ENCODE measurements at regions not wholly inside any gene's neighbourhood (a gene's known extent, or its start where the extent isn't known, plus 50 kb on each side); places are given as distances from the start of the nearest gene placed in this dataset.

DNA sequence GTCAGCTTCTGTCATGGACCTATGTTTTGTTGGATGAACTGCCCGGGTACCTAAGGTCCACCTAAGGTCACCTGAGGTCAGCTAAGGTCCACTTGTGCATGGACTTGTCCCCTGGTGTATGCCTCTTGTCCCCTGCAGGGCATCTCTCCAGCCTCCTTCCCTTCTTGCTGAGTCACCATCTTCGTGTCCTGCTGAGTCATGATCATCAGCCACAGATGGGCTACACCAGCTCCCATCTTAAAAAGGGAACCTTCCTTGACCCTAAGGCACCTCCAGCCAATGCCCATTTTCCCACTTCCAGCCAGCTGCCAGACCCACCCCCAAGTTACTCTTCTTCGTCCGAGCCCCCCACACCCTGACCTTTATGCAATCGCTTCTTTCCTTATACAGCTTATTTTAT lies 544.9 kb downstream of the TBC1D22A start:
- H3K9ac ChIP-seq (ENCODE audit: low read length), result no peak overlapping the region
- no TSS peak for BruUV-seq (replicated peaks)
- ATAC-seq (peak; percentile 60; the same call in 1 of the 2 replicates), DNase-seq (ENCODE audit: low read depth, low spot score) (no peak)
- no peaks in the 10 kb centered on the region for H3K9me2 ChIP-seq (ENCODE audit: insufficient read depth)
- H2AFZ ChIP-seq (ENCODE audit: low read depth, low read length, poor library complexity, severe bottlenecking), result no peak overlapping the region
- no peak overlapping the region for H3K4me3 ChIP-seq (replicated peaks in 1 of 2; ENCODE audit: low read depth in 1 of 2, low read length in 2 of 2)
- TF ChIP-seq SP1 (IDR thresholded peaks at IDR 0.05; ENCODE audit: low read depth) (no peak), JUND (IDR thresholded peaks at IDR 0.05) (no peak), ZFX (IDR thresholded peaks at IDR 0.05) (no peak)
- TF ChIP-seq, protein P1, sequence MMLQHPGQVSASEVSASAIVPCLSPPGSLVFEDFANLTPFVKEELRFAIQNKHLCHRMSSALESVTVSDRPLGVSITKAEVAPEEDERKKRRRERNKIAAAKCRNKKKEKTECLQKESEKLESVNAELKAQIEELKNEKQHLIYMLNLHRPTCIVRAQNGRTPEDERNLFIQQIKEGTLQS (IDR thresholded peaks at IDR 0.05), result no peak
- no peak overlapping the region for H3K27ac ChIP-seq (ENCODE audit: low read depth, low read length)
- ChIA-PET POLR2A (interaction anchor here (1.1 kb wide), 1 partner anchor 32 kb away, joined by 3 read pairs; no protein-coding TSS in a partner anchor), CTCF (no interaction called here), RAD21 (ENCODE audit: low non-redundant PET in 1 of 2, low total read pairs in 2 of 2, uncharacterized antibody in 2 of 2, unreplicated experiment in 2 of 2) (no interaction called here)
- no peaks in the 10 kb centered on the region for H4K20me1 ChIP-seq (ENCODE audit: insufficient read depth)
- H3K27me3 ChIP-seq (ENCODE audit: insufficient read depth, low read length), result no peaks in the 10 kb centered on the region
- no peaks in the 10 kb centered on the region for H3K36me3 ChIP-seq (ENCODE audit: control insufficient read depth in 1 of 2, insufficient read depth in 2 of 2, low read length in 2 of 2)
- H3K9me3 ChIP-seq (ENCODE audit: control insufficient read depth in 1 of 2, insufficient read depth in 1 of 2, low read depth in 1 of 2, low read length in 2 of 2), result no peaks in the 10 kb centered on the region
- peak overlapping the region; percentile 32 for H3K4me2 ChIP-seq (ENCODE audit: low read length)
- no peaks in the 10 kb centered on the region for H3K79me2 ChIP-seq (ENCODE audit: insufficient read depth, low read length)
- intact Hi-C loops (cut with micrococcal nuclease), result no loop called here
- peaks cover 5 to 44% of the 10 kb centered on the region in 2 experiments for H3K4me1 ChIP-seq (ENCODE audit: control insufficient read depth in 1 of 2, insufficient read depth in 2 of 2, low read length in 2 of 2)

DNA sequence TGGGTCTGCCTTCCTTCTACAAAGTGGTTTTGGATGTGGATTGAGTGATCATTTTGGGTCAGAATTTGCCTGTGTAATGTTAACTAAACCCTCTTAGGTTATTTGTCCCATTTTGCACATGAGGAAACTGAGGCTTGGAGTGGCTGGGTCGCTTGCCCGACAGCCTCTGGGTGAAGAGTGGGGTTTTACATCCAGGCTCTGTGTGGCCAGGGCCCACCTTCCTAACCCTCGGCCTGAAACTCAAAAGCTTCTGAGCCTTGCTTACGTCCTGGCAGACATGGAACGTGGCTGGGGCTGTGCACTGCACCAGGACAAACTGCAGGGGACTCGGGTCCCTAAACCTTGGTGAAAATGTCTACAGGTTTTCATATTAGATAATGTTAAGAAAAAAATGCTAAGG lies 542.4 kb downstream of the TBC1D22A start:
- intact Hi-C loops (cut with micrococcal nuclease), result no loop called here
- no peaks in the 10 kb centered on the region for H3K79me2 ChIP-seq (ENCODE audit: insufficient read depth, low read length)
- POLR2A ChIA-PET, result no interaction called here
- TF ChIP-seq, protein P2, sequence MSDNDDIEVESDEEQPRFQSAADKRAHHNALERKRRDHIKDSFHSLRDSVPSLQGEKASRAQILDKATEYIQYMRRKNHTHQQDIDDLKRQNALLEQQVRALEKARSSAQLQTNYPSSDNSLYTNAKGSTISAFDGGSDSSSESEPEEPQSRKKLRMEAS (IDR thresholded peaks at IDR 0.05), result no peak
- no peak for TF ChIP-seq CBX3 (IDR thresholded peaks at IDR 0.05; ENCODE audit: low read depth)
- TF ChIP-seq FOSL1 (IDR thresholded peaks at IDR 0.05; ENCODE audit: low read depth), result no peak
- TF ChIP-seq POLR2A (IDR thresholded peaks at IDR 0.05; ENCODE audit: borderline replicate concordance, extremely low read depth, insufficient read depth, insufficient read length), result no peak
- TF ChIP-seq EZH2 (IDR thresholded peaks at IDR 0.05), result no peak
- TF ChIP-seq ELF1 (IDR thresholded peaks at IDR 0.05; ENCODE audit: borderline replicate concordance, low read depth), result no peak
- no peak for TF ChIP-seq SRF (IDR thresholded peaks at IDR 0.05; ENCODE audit: low read depth)
- no peak for TF ChIP-seq CEBPB (IDR thresholded peaks at IDR 0.05; ENCODE audit: low read depth)
- TF ChIP-seq, protein P3, sequence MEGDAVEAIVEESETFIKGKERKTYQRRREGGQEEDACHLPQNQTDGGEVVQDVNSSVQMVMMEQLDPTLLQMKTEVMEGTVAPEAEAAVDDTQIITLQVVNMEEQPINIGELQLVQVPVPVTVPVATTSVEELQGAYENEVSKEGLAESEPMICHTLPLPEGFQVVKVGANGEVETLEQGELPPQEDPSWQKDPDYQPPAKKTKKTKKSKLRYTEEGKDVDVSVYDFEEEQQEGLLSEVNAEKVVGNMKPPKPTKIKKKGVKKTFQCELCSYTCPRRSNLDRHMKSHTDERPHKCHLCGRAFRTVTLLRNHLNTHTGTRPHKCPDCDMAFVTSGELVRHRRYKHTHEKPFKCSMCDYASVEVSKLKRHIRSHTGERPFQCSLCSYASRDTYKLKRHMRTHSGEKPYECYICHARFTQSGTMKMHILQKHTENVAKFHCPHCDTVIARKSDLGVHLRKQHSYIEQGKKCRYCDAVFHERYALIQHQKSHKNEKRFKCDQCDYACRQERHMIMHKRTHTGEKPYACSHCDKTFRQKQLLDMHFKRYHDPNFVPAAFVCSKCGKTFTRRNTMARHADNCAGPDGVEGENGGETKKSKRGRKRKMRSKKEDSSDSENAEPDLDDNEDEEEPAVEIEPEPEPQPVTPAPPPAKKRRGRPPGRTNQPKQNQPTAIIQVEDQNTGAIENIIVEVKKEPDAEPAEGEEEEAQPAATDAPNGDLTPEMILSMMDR (IDR thresholded peaks at IDR 0.05 in 2 of 3, conservative IDR thresholded peaks at IDR 0.05 in 1 of 3; ENCODE audit: borderline replicate concordance in 1 of 3, insufficient read depth in 1 of 3, low read depth in 2 of 3, low read length in 2 of 3), result no peak
- TF ChIP-seq, protein P4, sequence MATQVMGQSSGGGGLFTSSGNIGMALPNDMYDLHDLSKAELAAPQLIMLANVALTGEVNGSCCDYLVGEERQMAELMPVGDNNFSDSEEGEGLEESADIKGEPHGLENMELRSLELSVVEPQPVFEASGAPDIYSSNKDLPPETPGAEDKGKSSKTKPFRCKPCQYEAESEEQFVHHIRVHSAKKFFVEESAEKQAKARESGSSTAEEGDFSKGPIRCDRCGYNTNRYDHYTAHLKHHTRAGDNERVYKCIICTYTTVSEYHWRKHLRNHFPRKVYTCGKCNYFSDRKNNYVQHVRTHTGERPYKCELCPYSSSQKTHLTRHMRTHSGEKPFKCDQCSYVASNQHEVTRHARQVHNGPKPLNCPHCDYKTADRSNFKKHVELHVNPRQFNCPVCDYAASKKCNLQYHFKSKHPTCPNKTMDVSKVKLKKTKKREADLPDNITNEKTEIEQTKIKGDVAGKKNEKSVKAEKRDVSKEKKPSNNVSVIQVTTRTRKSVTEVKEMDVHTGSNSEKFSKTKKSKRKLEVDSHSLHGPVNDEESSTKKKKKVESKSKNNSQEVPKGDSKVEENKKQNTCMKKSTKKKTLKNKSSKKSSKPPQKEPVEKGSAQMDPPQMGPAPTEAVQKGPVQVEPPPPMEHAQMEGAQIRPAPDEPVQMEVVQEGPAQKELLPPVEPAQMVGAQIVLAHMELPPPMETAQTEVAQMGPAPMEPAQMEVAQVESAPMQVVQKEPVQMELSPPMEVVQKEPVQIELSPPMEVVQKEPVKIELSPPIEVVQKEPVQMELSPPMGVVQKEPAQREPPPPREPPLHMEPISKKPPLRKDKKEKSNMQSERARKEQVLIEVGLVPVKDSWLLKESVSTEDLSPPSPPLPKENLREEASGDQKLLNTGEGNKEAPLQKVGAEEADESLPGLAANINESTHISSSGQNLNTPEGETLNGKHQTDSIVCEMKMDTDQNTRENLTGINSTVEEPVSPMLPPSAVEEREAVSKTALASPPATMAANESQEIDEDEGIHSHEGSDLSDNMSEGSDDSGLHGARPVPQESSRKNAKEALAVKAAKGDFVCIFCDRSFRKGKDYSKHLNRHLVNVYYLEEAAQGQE (IDR thresholded peaks at IDR 0.05; ENCODE audit: low read depth), result no peak
- no peak for TF ChIP-seq RAD21 (IDR thresholded peaks at IDR 0.05; ENCODE audit: low read depth)
- no peak for TF ChIP-seq SIN3A (IDR thresholded peaks at IDR 0.05; ENCODE audit: low read depth)
- TF ChIP-seq ZFX (IDR thresholded peaks at IDR 0.05), result no peak

More for the DNA sequence above, 542.4 kb downstream of the TBC1D22A start:
- RAD21 ChIA-PET (ENCODE audit: low non-redundant PET in 1 of 2, low total read pairs in 2 of 2, uncharacterized antibody in 2 of 2, unreplicated experiment in 2 of 2), result no interaction called here
- no peak overlapping the region for H3K4me2 ChIP-seq (ENCODE audit: low read length)
- H2AFZ ChIP-seq (ENCODE audit: low read depth, low read length, poor library complexity, severe bottlenecking), result no peak overlapping the region
- H4K20me1 ChIP-seq (ENCODE audit: insufficient read depth), result no peaks in the 10 kb centered on the region
- H3K9ac ChIP-seq (ENCODE audit: low read length), result no peak overlapping the region
- no peaks in the 10 kb centered on the region for H3K36me3 ChIP-seq (ENCODE audit: control insufficient read depth in 1 of 2, insufficient read depth in 2 of 2, low read length in 2 of 2)
- ATAC-seq (no peak), DNase-seq (ENCODE audit: low read depth, low spot score) (no peak)
- BruUV-seq (replicated peaks), result no TSS peak
- no peak overlapping the region for H3K4me3 ChIP-seq (replicated peaks in 1 of 2; ENCODE audit: low read depth in 1 of 2, low read length in 2 of 2)
- peaks cover 0 to 21% of the 10 kb centered on the region in 2 experiments; a peak in 2 of 4 replicates for H3K4me1 ChIP-seq (ENCODE audit: control insufficient read depth in 1 of 2, insufficient read depth in 2 of 2, low read length in 2 of 2)
- no peak overlapping the region for H3K27ac ChIP-seq (ENCODE audit: low read depth, low read length)
- no peaks in the 10 kb centered on the region for H3K9me2 ChIP-seq (ENCODE audit: insufficient read depth)
- no peaks in the 10 kb centered on the region for H3K27me3 ChIP-seq (ENCODE audit: insufficient read depth, low read length)
- H3K9me3 ChIP-seq (ENCODE audit: control insufficient read depth in 1 of 2, insufficient read depth in 1 of 2, low read depth in 1 of 2, low read length in 2 of 2), result no peaks in the 10 kb centered on the region
- CTCF ChIA-PET, result no interaction called here
